Stimulated activated naive B cell treated with anti-CD40 and anti-IgM and Interleukin-4, amounts not matched to agents 10 μg/mL and 1 μg/mL and 100 μg/mL, for 72 hours (primary cell): ENCODE measurements at regions not wholly inside any gene's neighbourhood (a gene's known extent, or its start where the extent isn't known, plus 50 kb on each side); places are given as distances from the start of the nearest gene placed in this dataset.
"Not testable (repeated sequence)": the region's sequence is repeated elsewhere in the genome, so short reads cannot be mapped to it uniquely, and the experiment has no call there.

Source experiments
- ATAC-seq, 2 donors: fragments of 150-1000 bp; cut with Tn5 transposase; replicated peaks; 2 replicates each; pipeline ENCODE4 v1.10.0; 2021; ENCODE audit warnings: moderate library complexity in 1 of 2
- DNase-seq: peaks from one replicate; pipeline ENCODE4 v3.0.0; 2021
- H3K27ac Mint-ChIP-seq: one replicate; pipeline ENCODE4 v1.8.0; 2022; ENCODE audit warnings: mild to moderate bottlenecking, mixed read lengths
- H3K27me3 Mint-ChIP-seq, 2 donors: one replicate each; pipeline ENCODE4 v1.8.0; 2022; ENCODE audit warnings: mixed read lengths in 2 of 2
- H3K36me3 Mint-ChIP-seq, 2 donors: one replicate each; pipeline ENCODE4 v1.8.0; 2022; ENCODE audit warnings: mixed read lengths in 2 of 2, mild to moderate bottlenecking in 1 of 2
- H3K4me1 Mint-ChIP-seq, 2 donors: one replicate each; pipeline ENCODE4 v1.8.0; 2022; ENCODE audit warnings: mixed read lengths in 2 of 2, mild to moderate bottlenecking in 1 of 2
- H3K4me3 Mint-ChIP-seq, 2 donors: one replicate each; pipeline ENCODE4 v1.8.0; 2022; ENCODE audit warnings: mild to moderate bottlenecking in 2 of 2, mixed read lengths in 2 of 2, moderate library complexity in 1 of 2
- H3K9me3 Mint-ChIP-seq, 2 donors: one replicate each; pipeline ENCODE4 v1.8.0; 2022; ENCODE audit warnings: mixed read lengths in 2 of 2, mild to moderate bottlenecking in 1 of 2

GRCh38 chr2:191500884-191501560 is 176.9 kb upstream of the NABP1 start:
- ATAC-seq = no peak
- no peaks in the 10 kb centered on the region for H3K4me1 Mint-ChIP-seq
- no peaks in the 10 kb centered on the region for H3K36me3 Mint-ChIP-seq
- H3K27ac Mint-ChIP-seq = no peak overlapping the region
- no peak for DNase-seq
- H3K4me3 Mint-ChIP-seq = no peak overlapping the region
- H3K9me3 Mint-ChIP-seq = no peaks in the 10 kb centered on the region
- H3K27me3 Mint-ChIP-seq = no peaks in the 10 kb centered on the region

GRCh38 chr2:191501561-191502168 is 176.3 kb upstream of the NABP1 start:
- DNase-seq = no peak
- no peak for ATAC-seq
- Mint-ChIP-seq H3K36me3 (no peaks in the 10 kb centered on the region), H3K27ac (no peak overlapping the region), H3K9me3 (no peaks in the 10 kb centered on the region), H3K27me3 (no peaks in the 10 kb centered on the region), H3K4me1 (no peaks in the 10 kb centered on the region), H3K4me3 (no peak overlapping the region)

- Mint-ChIP-seq H3K36me3 (peaks cover 0 to 3% of the 10 kb centered on the region in 2 donors), H3K4me1 (no peaks in the 10 kb centered on the region), H3K4me3 (no peak overlapping the region), H3K27me3 (no peaks in the 10 kb centered on the region), H3K9me3 (peaks cover 4 to 6% of the 10 kb centered on the region in 2 donors), H3K27ac (no peak overlapping the region)
- ATAC-seq (no peak), DNase-seq (no peak)
Observed at GRCh38 chr2:191506515-191506914, 171.4 kb upstream of the NABP1 start.

- not testable (repeated sequence) for H3K9me3 Mint-ChIP-seq, H3K4me1 Mint-ChIP-seq, DNase-seq, ATAC-seq, H3K27me3 Mint-ChIP-seq, H3K27ac Mint-ChIP-seq, H3K36me3 Mint-ChIP-seq, H3K4me3 Mint-ChIP-seq
Observed at GRCh38 chr2:191507252-191507853, 170.6 kb upstream of the NABP1 start.

- no peak for ATAC-seq
- no peak for DNase-seq
- Mint-ChIP-seq H3K36me3 (peaks cover 0 to 3% of the 10 kb centered on the region in 2 donors), H3K4me1 (no peaks in the 10 kb centered on the region), H3K27me3 (no peaks in the 10 kb centered on the region), H3K4me3 (no peak overlapping the region), H3K9me3 (peaks cover 4 to 6% of the 10 kb centered on the region in 2 donors), H3K27ac (no peak overlapping the region)
Observed at GRCh38 chr2:191508738-191509137, 169.2 kb upstream of the NABP1 start.

- H3K27ac Mint-ChIP-seq = peak overlapping the region; percentile 47
- no peak for ATAC-seq
Observed at GRCh38 chr2:191512216-191512835, 165.6 kb upstream of the NABP1 start.

GRCh38 chr2:191512874-191513273 is 165.1 kb upstream of the NABP1 start:
- Mint-ChIP-seq H3K4me3 (no peak overlapping the region), H3K36me3 (no peaks in the 10 kb centered on the region), H3K27me3 (no peaks in the 10 kb centered on the region), H3K27ac (peak overlapping the region; percentile 47), H3K4me1 (no peaks in the 10 kb centered on the region), H3K9me3 (peaks cover 0 to 2% of the 10 kb centered on the region in 2 donors)
- DNase-seq (no peak), ATAC-seq (no peak)

More at GRCh38 chr2:191512216-191512835, 165.6 kb upstream of the NABP1 start:
- Mint-ChIP-seq H3K36me3 (peaks cover 0 to 3% of the 10 kb centered on the region in 2 donors), H3K4me3 (no peak overlapping the region), H3K27me3 (no peaks in the 10 kb centered on the region), H3K4me1 (no peaks in the 10 kb centered on the region), H3K9me3 (peaks cover 4 to 6% of the 10 kb centered on the region in 2 donors)
- no peak for DNase-seq

- ATAC-seq (no peak), DNase-seq (no peak)
- Mint-ChIP-seq H3K9me3 (no peaks in the 10 kb centered on the region), H3K27ac (no peak overlapping the region), H3K4me1 (no peaks in the 10 kb centered on the region), H3K4me3 (no peak overlapping the region), H3K27me3 (peaks cover 0 to 2% of the 10 kb centered on the region in 2 donors), H3K36me3 (no peaks in the 10 kb centered on the region)
Observed at GRCh38 chr2:191514613-191515012, 163.3 kb upstream of the NABP1 start.

GRCh38 chr2:191515551-191515950 is 162.4 kb upstream of the NABP1 start:
- Mint-ChIP-seq H3K27me3 (peaks cover 0 to 5% of the 10 kb centered on the region in 2 donors), H3K36me3 (no peaks in the 10 kb centered on the region), H3K9me3 (no peaks in the 10 kb centered on the region), H3K4me3 (no peak overlapping the region), H3K4me1 (no peaks in the 10 kb centered on the region), H3K27ac (no peak overlapping the region)
- ATAC-seq = no peak
- DNase-seq = no peak

- Mint-ChIP-seq H3K27me3 (peaks cover 0 to 5% of the 10 kb centered on the region in 2 donors), H3K4me3 (no peak overlapping the region)
- no peak for ATAC-seq
Observed at GRCh38 chr2:191516260-191516659, 161.7 kb upstream of the NABP1 start.

GRCh38 chr2:191521608-191522208 is 156.2 kb upstream of the NABP1 start:
- peaks cover 0 to 5% of the 10 kb centered on the region in 2 donors for H3K27me3 Mint-ChIP-seq
- DNase-seq = no peak

More at GRCh38 chr2:191516260-191516659, 161.7 kb upstream of the NABP1 start:
- no peak for DNase-seq
- H3K9me3 Mint-ChIP-seq = no peaks in the 10 kb centered on the region
- no peaks in the 10 kb centered on the region for H3K36me3 Mint-ChIP-seq
- H3K27ac Mint-ChIP-seq = no peak overlapping the region
- H3K4me1 Mint-ChIP-seq = no peaks in the 10 kb centered on the region

GRCh38 chr2:191522478-191523120 is 155.3 kb upstream of the NABP1 start:
- Mint-ChIP-seq H3K4me1 (no peaks in the 10 kb centered on the region), H3K36me3 (no peaks in the 10 kb centered on the region)
- DNase-seq = no peak

More at GRCh38 chr2:191521608-191522208, 156.2 kb upstream of the NABP1 start:
- no peak for ATAC-seq
- no peak overlapping the region for H3K4me3 Mint-ChIP-seq
- H3K4me1 Mint-ChIP-seq = no peaks in the 10 kb centered on the region
- no peaks in the 10 kb centered on the region for H3K9me3 Mint-ChIP-seq
- H3K36me3 Mint-ChIP-seq = no peaks in the 10 kb centered on the region
- no peak overlapping the region for H3K27ac Mint-ChIP-seq

GRCh38 chr2:191526091-191526490 is 151.8 kb upstream of the NABP1 start:
- ATAC-seq (peak in 1 of 2 donors; percentile 42), DNase-seq (no peak)
- no peak overlapping the region for H3K27ac Mint-ChIP-seq
- H3K36me3 Mint-ChIP-seq = no peaks in the 10 kb centered on the region
- no peak overlapping the region for H3K4me3 Mint-ChIP-seq
- H3K9me3 Mint-ChIP-seq = no peaks in the 10 kb centered on the region
- H3K4me1 Mint-ChIP-seq = no peaks in the 10 kb centered on the region
- H3K27me3 Mint-ChIP-seq = no peaks in the 10 kb centered on the region

More at GRCh38 chr2:191522478-191523120, 155.3 kb upstream of the NABP1 start:
- ATAC-seq = no peak
- Mint-ChIP-seq H3K4me3 (no peak overlapping the region), H3K27me3 (peaks cover 0 to 5% of the 10 kb centered on the region in 2 donors), H3K27ac (no peak overlapping the region), H3K9me3 (no peaks in the 10 kb centered on the region)

GRCh38 chr2:191526536-191526935 is 151.4 kb upstream of the NABP1 start:
- no peak overlapping the region for H3K4me3 Mint-ChIP-seq
- no peak overlapping the region for H3K27ac Mint-ChIP-seq
- H3K27me3 Mint-ChIP-seq = no peaks in the 10 kb centered on the region
- ATAC-seq = no peak
- DNase-seq = no peak
- H3K4me1 Mint-ChIP-seq = no peaks in the 10 kb centered on the region
- H3K36me3 Mint-ChIP-seq = no peaks in the 10 kb centered on the region
- no peaks in the 10 kb centered on the region for H3K9me3 Mint-ChIP-seq
